WTC11 (cell line): ENCODE measurements at regions not wholly inside any gene's neighbourhood (a gene's known extent, or its start where the extent isn't known, plus 50 kb on each side); places are given as distances from the start of the nearest gene placed in this dataset.

ENCODE experiments used
- ESRRA ChIP-seq: sonication (generic); formaldehyde crosslinking; IDR thresholded peaks from 2 replicates; pipeline ENCODE4 v1.8.1; 2022; ENCODE audit warnings: mild to moderate bottlenecking, missing genetic modification reagents, borderline replicate concordance
- FOXK1 ChIP-seq: sonication (generic); formaldehyde crosslinking; IDR thresholded peaks from 2 replicates; pipeline ENCODE4 v1.8.0; 2022; ENCODE audit warnings: mild to moderate bottlenecking, moderate library complexity, missing genetic modification reagents
- GTF2I ChIP-seq: fragments of 250-450 bp; sonication (Bioruptor Pico); conservative IDR thresholded peaks from 2 replicates; pipeline ENCODE4 v1.4.0; 2021; ENCODE audit warnings: mild to moderate bottlenecking
- NFYB ChIP-seq: sonication (generic); formaldehyde crosslinking; conservative IDR thresholded peaks from 2 replicates; pipeline ENCODE4 v1.8.0; 2022; ENCODE audit warnings: low read depth, missing genetic modification reagents
- RELA ChIP-seq: sonication (generic); formaldehyde crosslinking; IDR thresholded peaks from 2 replicates; pipeline ENCODE4 v1.8.1; 2022; ENCODE audit warnings: missing genetic modification reagents, mild to moderate bottlenecking, borderline replicate concordance
- SMAD4 ChIP-seq: sonication (generic); formaldehyde crosslinking; IDR thresholded peaks from 2 replicates; pipeline ENCODE4 v1.8.0; 2022; ENCODE audit warnings: mild to moderate bottlenecking, missing genetic modification reagents
- TCF7 ChIP-seq: sonication (generic); formaldehyde crosslinking; IDR thresholded peaks from 2 replicates; pipeline ENCODE4 v1.8.0; 2022; ENCODE audit warnings: mild to moderate bottlenecking, low read depth, missing genetic modification reagents, moderate library complexity
- TEAD4 ChIP-seq: sonication (generic); formaldehyde crosslinking; IDR thresholded peaks from 2 replicates; pipeline ENCODE4 v1.8.0; 2022; ENCODE audit warnings: mild to moderate bottlenecking, missing genetic modification reagents
- ZNF138 ChIP-seq: sonication (generic); formaldehyde crosslinking; conservative IDR thresholded peaks from 2 replicates; pipeline ENCODE4 v1.8.1; 2022; ENCODE audit warnings: mild to moderate bottlenecking, moderate library complexity, missing genetic modification reagents
- TF ChIP-seq, protein P1 (sequence below): fragments of 200-600 bp; IDR thresholded peaks from 2 replicates; pipeline ENCODE4 v1.8.0; 2022; ENCODE audit warnings: antibody characterized with exemption
- TF ChIP-seq, protein P2 (sequence below): sonication (generic); formaldehyde crosslinking; IDR thresholded peaks from 2 replicates; pipeline ENCODE4 v1.8.1; 2023; ENCODE audit warnings: mild to moderate bottlenecking, missing genetic modification reagents, borderline replicate concordance
- TF ChIP-seq, protein P3 (sequence below): sonication (generic); formaldehyde crosslinking; IDR thresholded peaks from 2 replicates; pipeline ENCODE4 v1.8.0; 2023; ENCODE audit warnings: mild to moderate bottlenecking, missing genetic modification reagents
- TF ChIP-seq, protein P4 (sequence below): fragments of 250-450 bp; sonication (Bioruptor Pico); IDR thresholded peaks from 2 replicates; pipeline ENCODE4 v1.9.0; 2021; ENCODE audit warnings: mild to moderate bottlenecking
- TF ChIP-seq, protein P5 (sequence below): sonication (generic); formaldehyde crosslinking; IDR thresholded peaks from 2 replicates; pipeline ENCODE4 v1.8.0; 2022; ENCODE audit warnings: mild to moderate bottlenecking, missing genetic modification reagents

DNA sequence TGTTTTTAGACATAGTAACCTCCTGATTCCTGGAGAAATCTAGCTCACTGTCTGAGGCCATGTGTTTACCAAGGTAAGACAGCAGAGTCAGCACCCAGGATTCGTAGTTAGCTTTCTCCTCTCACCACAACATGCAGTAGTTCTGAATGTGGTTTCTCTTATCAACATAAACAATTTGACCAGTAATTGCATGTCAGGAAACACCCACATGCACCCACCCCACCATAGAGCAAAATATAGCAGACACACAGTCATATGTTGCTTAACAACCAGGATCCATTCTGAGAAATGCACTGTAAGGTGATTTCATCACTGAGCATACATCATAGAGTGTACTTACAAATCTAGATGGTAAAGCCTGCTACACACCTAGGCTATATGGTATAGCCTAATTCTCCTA lies 1004.0 kb downstream of the ANKRD7 start:
- TF ChIP-seq, protein P1, sequence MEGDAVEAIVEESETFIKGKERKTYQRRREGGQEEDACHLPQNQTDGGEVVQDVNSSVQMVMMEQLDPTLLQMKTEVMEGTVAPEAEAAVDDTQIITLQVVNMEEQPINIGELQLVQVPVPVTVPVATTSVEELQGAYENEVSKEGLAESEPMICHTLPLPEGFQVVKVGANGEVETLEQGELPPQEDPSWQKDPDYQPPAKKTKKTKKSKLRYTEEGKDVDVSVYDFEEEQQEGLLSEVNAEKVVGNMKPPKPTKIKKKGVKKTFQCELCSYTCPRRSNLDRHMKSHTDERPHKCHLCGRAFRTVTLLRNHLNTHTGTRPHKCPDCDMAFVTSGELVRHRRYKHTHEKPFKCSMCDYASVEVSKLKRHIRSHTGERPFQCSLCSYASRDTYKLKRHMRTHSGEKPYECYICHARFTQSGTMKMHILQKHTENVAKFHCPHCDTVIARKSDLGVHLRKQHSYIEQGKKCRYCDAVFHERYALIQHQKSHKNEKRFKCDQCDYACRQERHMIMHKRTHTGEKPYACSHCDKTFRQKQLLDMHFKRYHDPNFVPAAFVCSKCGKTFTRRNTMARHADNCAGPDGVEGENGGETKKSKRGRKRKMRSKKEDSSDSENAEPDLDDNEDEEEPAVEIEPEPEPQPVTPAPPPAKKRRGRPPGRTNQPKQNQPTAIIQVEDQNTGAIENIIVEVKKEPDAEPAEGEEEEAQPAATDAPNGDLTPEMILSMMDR = no peak
- TF ChIP-seq, protein P2, sequence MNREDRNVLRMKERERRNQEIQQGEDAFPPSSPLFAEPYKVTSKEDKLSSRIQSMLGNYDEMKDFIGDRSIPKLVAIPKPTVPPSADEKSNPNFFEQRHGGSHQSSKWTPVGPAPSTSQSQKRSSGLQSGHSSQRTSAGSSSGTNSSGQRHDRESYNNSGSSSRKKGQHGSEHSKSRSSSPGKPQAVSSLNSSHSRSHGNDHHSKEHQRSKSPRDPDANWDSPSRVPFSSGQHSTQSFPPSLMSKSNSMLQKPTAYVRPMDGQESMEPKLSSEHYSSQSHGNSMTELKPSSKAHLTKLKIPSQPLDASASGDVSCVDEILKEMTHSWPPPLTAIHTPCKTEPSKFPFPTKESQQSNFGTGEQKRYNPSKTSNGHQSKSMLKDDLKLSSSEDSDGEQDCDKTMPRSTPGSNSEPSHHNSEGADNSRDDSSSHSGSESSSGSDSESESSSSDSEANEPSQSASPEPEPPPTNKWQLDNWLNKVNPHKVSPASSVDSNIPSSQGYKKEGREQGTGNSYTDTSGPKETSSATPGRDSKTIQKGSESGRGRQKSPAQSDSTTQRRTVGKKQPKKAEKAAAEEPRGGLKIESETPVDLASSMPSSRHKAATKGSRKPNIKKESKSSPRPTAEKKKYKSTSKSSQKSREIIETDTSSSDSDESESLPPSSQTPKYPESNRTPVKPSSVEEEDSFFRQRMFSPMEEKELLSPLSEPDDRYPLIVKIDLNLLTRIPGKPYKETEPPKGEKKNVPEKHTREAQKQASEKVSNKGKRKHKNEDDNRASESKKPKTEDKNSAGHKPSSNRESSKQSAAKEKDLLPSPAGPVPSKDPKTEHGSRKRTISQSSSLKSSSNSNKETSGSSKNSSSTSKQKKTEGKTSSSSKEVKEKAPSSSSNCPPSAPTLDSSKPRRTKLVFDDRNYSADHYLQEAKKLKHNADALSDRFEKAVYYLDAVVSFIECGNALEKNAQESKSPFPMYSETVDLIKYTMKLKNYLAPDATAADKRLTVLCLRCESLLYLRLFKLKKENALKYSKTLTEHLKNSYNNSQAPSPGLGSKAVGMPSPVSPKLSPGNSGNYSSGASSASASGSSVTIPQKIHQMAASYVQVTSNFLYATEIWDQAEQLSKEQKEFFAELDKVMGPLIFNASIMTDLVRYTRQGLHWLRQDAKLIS (CRISPR knock-in tag) = no peak
- TF ChIP-seq NFYB (CRISPR knock-in tag) = no peak
- no peak for TF ChIP-seq RELA (CRISPR knock-in tag)
- TF ChIP-seq, protein P3, sequence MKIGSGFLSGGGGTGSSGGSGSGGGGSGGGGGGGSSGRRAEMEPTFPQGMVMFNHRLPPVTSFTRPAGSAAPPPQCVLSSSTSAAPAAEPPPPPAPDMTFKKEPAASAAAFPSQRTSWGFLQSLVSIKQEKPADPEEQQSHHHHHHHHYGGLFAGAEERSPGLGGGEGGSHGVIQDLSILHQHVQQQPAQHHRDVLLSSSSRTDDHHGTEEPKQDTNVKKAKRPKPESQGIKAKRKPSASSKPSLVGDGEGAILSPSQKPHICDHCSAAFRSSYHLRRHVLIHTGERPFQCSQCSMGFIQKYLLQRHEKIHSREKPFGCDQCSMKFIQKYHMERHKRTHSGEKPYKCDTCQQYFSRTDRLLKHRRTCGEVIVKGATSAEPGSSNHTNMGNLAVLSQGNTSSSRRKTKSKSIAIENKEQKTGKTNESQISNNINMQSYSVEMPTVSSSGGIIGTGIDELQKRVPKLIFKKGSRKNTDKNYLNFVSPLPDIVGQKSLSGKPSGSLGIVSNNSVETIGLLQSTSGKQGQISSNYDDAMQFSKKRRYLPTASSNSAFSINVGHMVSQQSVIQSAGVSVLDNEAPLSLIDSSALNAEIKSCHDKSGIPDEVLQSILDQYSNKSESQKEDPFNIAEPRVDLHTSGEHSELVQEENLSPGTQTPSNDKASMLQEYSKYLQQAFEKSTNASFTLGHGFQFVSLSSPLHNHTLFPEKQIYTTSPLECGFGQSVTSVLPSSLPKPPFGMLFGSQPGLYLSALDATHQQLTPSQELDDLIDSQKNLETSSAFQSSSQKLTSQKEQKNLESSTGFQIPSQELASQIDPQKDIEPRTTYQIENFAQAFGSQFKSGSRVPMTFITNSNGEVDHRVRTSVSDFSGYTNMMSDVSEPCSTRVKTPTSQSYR (CRISPR knock-in tag) = no peak
- no peak for TF ChIP-seq SMAD4 (CRISPR knock-in tag)
- TF ChIP-seq ESRRA (CRISPR knock-in tag) = no peak
- no peak for TF ChIP-seq TCF7 (CRISPR knock-in tag)
- TF ChIP-seq, protein P4, sequence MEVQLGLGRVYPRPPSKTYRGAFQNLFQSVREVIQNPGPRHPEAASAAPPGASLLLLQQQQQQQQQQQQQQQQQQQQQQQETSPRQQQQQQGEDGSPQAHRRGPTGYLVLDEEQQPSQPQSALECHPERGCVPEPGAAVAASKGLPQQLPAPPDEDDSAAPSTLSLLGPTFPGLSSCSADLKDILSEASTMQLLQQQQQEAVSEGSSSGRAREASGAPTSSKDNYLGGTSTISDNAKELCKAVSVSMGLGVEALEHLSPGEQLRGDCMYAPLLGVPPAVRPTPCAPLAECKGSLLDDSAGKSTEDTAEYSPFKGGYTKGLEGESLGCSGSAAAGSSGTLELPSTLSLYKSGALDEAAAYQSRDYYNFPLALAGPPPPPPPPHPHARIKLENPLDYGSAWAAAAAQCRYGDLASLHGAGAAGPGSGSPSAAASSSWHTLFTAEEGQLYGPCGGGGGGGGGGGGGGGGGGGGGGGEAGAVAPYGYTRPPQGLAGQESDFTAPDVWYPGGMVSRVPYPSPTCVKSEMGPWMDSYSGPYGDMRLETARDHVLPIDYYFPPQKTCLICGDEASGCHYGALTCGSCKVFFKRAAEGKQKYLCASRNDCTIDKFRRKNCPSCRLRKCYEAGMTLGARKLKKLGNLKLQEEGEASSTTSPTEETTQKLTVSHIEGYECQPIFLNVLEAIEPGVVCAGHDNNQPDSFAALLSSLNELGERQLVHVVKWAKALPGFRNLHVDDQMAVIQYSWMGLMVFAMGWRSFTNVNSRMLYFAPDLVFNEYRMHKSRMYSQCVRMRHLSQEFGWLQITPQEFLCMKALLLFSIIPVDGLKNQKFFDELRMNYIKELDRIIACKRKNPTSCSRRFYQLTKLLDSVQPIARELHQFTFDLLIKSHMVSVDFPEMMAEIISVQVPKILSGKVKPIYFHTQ (CRISPR knock-in tag) = no peak
- TF ChIP-seq, protein P5, sequence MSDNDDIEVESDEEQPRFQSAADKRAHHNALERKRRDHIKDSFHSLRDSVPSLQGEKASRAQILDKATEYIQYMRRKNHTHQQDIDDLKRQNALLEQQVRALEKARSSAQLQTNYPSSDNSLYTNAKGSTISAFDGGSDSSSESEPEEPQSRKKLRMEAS (CRISPR knock-in tag) = no peak
- no peak for TF ChIP-seq FOXK1 (CRISPR knock-in tag)
- TF ChIP-seq GTF2I = no peak
- no peak for TF ChIP-seq TEAD4 (CRISPR knock-in tag)
- no peak for TF ChIP-seq ZNF138 (CRISPR knock-in tag)
